CD14-positive monocyte (primary cell): ENCODE measurements at regions not wholly inside any gene's neighbourhood (a gene's known extent, or its start where the extent isn't known, plus 50 kb on each side); places are given as distances from the start of the nearest gene placed in this dataset.

Experiments used
- DNase-seq, 3 donors: peaks; one replicate each; pipeline ENCODE4 v3.0.0-alpha.2; 2011 to 2022
- H2AFZ ChIP-seq: 2 replicates; pipeline ENCODE4 v1.6.0; 2012; ENCODE audit warnings: mild to moderate bottlenecking, low read depth, low read length, inconsistent platforms; ENCODE audit not compliant: insufficient read depth, poor library complexity, severe bottlenecking
- H3K27ac ChIP-seq, 2 donors: 1 replicate in 1 of 2; 2 replicates in 1 of 2; pipeline ENCODE4 v1.5.1; 2012 to 2013; ENCODE audit warnings: low read length in 2 of 2, control low read depth in 1 of 2, inconsistent platforms in 1 of 2, low read depth in 1 of 2, mild to moderate bottlenecking in 1 of 2
- H3K27me3 ChIP-seq, 2 donors: one replicate each; pipeline versions ENCODE4 v1.6.0 to v1.6.1; 2011 to 2013; ENCODE audit warnings: low read length in 2 of 2; ENCODE audit not compliant: control insufficient read depth in 2 of 2, insufficient read depth in 2 of 2
- H3K36me3 ChIP-seq, 2 donors: replicated peaks in 1 of 2; 1 replicate in 1 of 2; 2 replicates in 1 of 2; pipeline versions ENCODE4 v1.5.1 to v1.6.1; 2012 to 2013; ENCODE audit warnings: low read length in 2 of 2, control low read depth in 1 of 2, inconsistent platforms in 1 of 2, mild to moderate bottlenecking in 1 of 2; ENCODE audit not compliant: insufficient read depth in 2 of 2, control insufficient read depth in 1 of 2
- H3K4me1 ChIP-seq, 2 donors: 1 replicate in 1 of 2; 2 replicates in 1 of 2; pipeline versions ENCODE4 v1.5.1 to v1.6.1; 2012 to 2013; ENCODE audit warnings: low read length in 2 of 2, control low read depth in 1 of 2, inconsistent platforms in 1 of 2, mild to moderate bottlenecking in 1 of 2, moderate library complexity in 1 of 2; ENCODE audit not compliant: insufficient read depth in 2 of 2, control insufficient read depth in 1 of 2
- H3K4me2 ChIP-seq: replicated peaks from 2 replicates; pipeline ENCODE3; 2012; ENCODE audit warnings: low read length, moderate library complexity, mild to moderate bottlenecking; ENCODE audit not compliant: poor library complexity, severe bottlenecking; ENCODE audit errors: extremely low read depth
- H3K4me3 ChIP-seq, 3 experiments: fragments of 200-600 bp in 1 of 3; sonication (generic) in 1 of 3; replicated peaks in 1 of 3; 1 replicate in 2 of 3; 2 replicates in 1 of 3; pipeline ENCODE4 v1.5.1; 2011 to 2013; ENCODE audit warnings: low read length in 3 of 3, mild to moderate bottlenecking in 3 of 3, control low read depth in 2 of 3, low read depth in 2 of 3, inconsistent platforms in 1 of 3, moderate library complexity in 1 of 3
- H3K79me2 ChIP-seq: 2 replicates; pipeline ENCODE4 v1.6.0; 2012; ENCODE audit warnings: mild to moderate bottlenecking, control low read depth, inconsistent platforms, low read length, moderate library complexity; ENCODE audit not compliant: insufficient read depth
- H3K9ac ChIP-seq: 2 replicates; pipeline ENCODE4 v1.6.0; 2017; ENCODE audit warnings: low read length, mild to moderate bottlenecking; ENCODE audit not compliant: insufficient read depth, poor library complexity, severe bottlenecking
- H3K9me3 ChIP-seq, 2 donors: replicated peaks in 1 of 2; 1 replicate in 1 of 2; 2 replicates in 1 of 2; pipeline versions ENCODE4 v1.5.1 to v1.6.1; 2012 to 2013; ENCODE audit warnings: low read length in 2 of 2, control low read depth in 1 of 2; ENCODE audit not compliant: control insufficient read depth in 1 of 2, insufficient read depth in 1 of 2
- H4K20me1 ChIP-seq: 2 replicates; pipeline ENCODE4 v1.6.0; 2012; ENCODE audit warnings: mild to moderate bottlenecking, low read length, control low read depth, moderate library complexity; ENCODE audit not compliant: insufficient read depth
- H3K27ac Mint-ChIP-seq, 7 donors: one replicate each; pipeline ENCODE4 v1.8.0; 2020; ENCODE audit warnings: mild to moderate bottlenecking in 7 of 7, mixed read lengths in 7 of 7, moderate library complexity in 6 of 7, inconsistent platforms in 2 of 7
- H3K27me3 Mint-ChIP-seq, 3 donors: one replicate each; pipeline ENCODE4 v1.8.0; 2021 to 2022; ENCODE audit warnings: low read depth in 3 of 3, mild to moderate bottlenecking in 3 of 3, mixed read lengths in 3 of 3, moderate library complexity in 3 of 3, inconsistent platforms in 1 of 3
- H3K36me3 Mint-ChIP-seq, 2 donors: one replicate each; pipeline ENCODE4 v1.8.0; 2020; ENCODE audit warnings: mixed read lengths in 2 of 2, inconsistent platforms in 1 of 2, mild to moderate bottlenecking in 1 of 2
- H3K4me1 Mint-ChIP-seq: one replicate; pipeline ENCODE4 v1.8.0; 2020; ENCODE audit warnings: mild to moderate bottlenecking, mixed read lengths
- H3K4me3 Mint-ChIP-seq, 2 donors: one replicate each; pipeline ENCODE4 v1.8.0; 2020; ENCODE audit warnings: mild to moderate bottlenecking in 2 of 2, mixed read lengths in 2 of 2, moderate library complexity in 1 of 2
- H3K9me3 Mint-ChIP-seq, 7 donors: one replicate each; pipeline ENCODE4 v1.8.0; 2020 to 2022; ENCODE audit warnings: mixed read lengths in 7 of 7, mild to moderate bottlenecking in 6 of 7, moderate library complexity in 6 of 7, inconsistent platforms in 2 of 7
- CTCF ChIP-seq: fragments of 200-600 bp; IDR thresholded peaks from one replicate; pipeline ENCODE4 v1.8.0; 2022; ENCODE audit warnings: antibody characterized with exemption, mild to moderate bottlenecking
- WGBS: methylation state at CpG from one replicate; pipeline ENCODE4 v1.1.5; 2013; ENCODE audit warnings: missing lambda C conversion rate; ENCODE audit not compliant: insufficient coverage; 5-methylcytosine and 5-hydroxymethylcytosine counted together
- intact Hi-C, 2 donors: fragments of 100-400 bp; cut with micrococcal nuclease; formaldehyde crosslinking; loops; one replicate each; pipeline versions ENCODE4 v1.15.0 to v1.15.1; 2023

- H3K36me3 ChIP-seq: no peaks in the 10 kb centered on the region
- no peak overlapping the region for H3K27ac ChIP-seq
- H3K4me2 ChIP-seq: no peak overlapping the region
- no peak for DNase-seq
- Mint-ChIP-seq H3K27me3 (no peaks in the 10 kb centered on the region), H3K27ac (no peak overlapping the region), H3K36me3 (no peaks in the 10 kb centered on the region), H3K4me3 (no peak overlapping the region), H3K9me3 (no peaks in the 10 kb centered on the region), H3K4me1 (no peaks in the 10 kb centered on the region)
- H2AFZ ChIP-seq: no peak overlapping the region
- H3K4me3 ChIP-seq: no peak overlapping the region
- H3K4me1 ChIP-seq: no peaks in the 10 kb centered on the region
- no peak overlapping the region for H3K9ac ChIP-seq
- intact Hi-C loops: no loop called here
- no peaks in the 10 kb centered on the region for H3K79me2 ChIP-seq
- H3K9me3 ChIP-seq: no peaks in the 10 kb centered on the region
- no peaks in the 10 kb centered on the region for H3K27me3 ChIP-seq
- H4K20me1 ChIP-seq: no peaks in the 10 kb centered on the region
- WGBS: no CpG with 5 or more reads among the region's 2 CpGs
- TF ChIP-seq CTCF: no peak
These were observed 76.4 kb downstream of the DDX3Y start for GRCh38 chrY:12981074-12981473.

- Histone ChIP-seq H3K4me3 (no peak overlapping the region), H2AFZ (no peak overlapping the region), H3K79me2 (no peaks in the 10 kb centered on the region), H4K20me1 (no peaks in the 10 kb centered on the region), H3K4me1 (no peaks in the 10 kb centered on the region), H3K9ac (no peak overlapping the region), H3K4me2 (no peak overlapping the region), H3K9me3 (no peaks in the 10 kb centered on the region), H3K27me3 (no peaks in the 10 kb centered on the region), H3K27ac (no peak overlapping the region), H3K36me3 (no peaks in the 10 kb centered on the region)
- no peak overlapping the region for H3K27ac Mint-ChIP-seq
- no peak overlapping the region for H3K4me3 Mint-ChIP-seq
- no peaks in the 10 kb centered on the region for H3K36me3 Mint-ChIP-seq
- H3K9me3 Mint-ChIP-seq: no peaks in the 10 kb centered on the region
- WGBS: no CpG with 5 or more reads among the region's 2 CpGs
- H3K27me3 Mint-ChIP-seq: no peaks in the 10 kb centered on the region
- no peak for TF ChIP-seq CTCF
- intact Hi-C loops: no loop called here
- H3K4me1 Mint-ChIP-seq: no peaks in the 10 kb centered on the region
- no peak for DNase-seq
These were observed 77.7 kb downstream of the DDX3Y start for GRCh38 chrY:12982249-12982829.
